Heart left ventricle (tissue), 16 donors: ENCODE measurements at regions not wholly inside any gene's neighbourhood (a gene's known extent, or its start where the extent isn't known, plus 50 kb on each side); places are given as distances from the start of the nearest gene placed in this dataset.
A peak's percentile ranks its signal among the peaks of the same experiment; 100 is the strongest.

Source experiments
- ATAC-seq, 4 donors: fragments of 200-7000 bp; cut with Tn5 transposase; one replicate each; pipeline ENCODE4 v1.9.1; 2020 to 2022; ENCODE audit warnings: moderate library complexity in 4 of 4, mild to moderate bottlenecking in 3 of 4, moderate number of reproducible peaks in 1 of 4
- DNase-seq, 5 donors: peaks; one replicate each; pipeline ENCODE4 v3.0.0-alpha.2; 2020
- H3K27ac ChIP-seq, 12 donors: fragments of 200-600 bp; sonication (generic) in 4 of 12; one replicate each; pipeline versions ENCODE4 v1.5.0 to v1.8.0; 2016 to 2022; ENCODE audit warnings: mild to moderate bottlenecking in 2 of 12
- H3K27me3 ChIP-seq, 9 donors: fragments of 200-600 bp; sonication (generic) in 2 of 9; one replicate each; pipeline versions ENCODE4 v1.5.1 to v1.8.0; 2016 to 2022; ENCODE audit warnings: mild to moderate bottlenecking in 3 of 9
- H3K36me3 ChIP-seq, 9 donors: fragments of 200-600 bp; sonication (generic) in 2 of 9; one replicate each; pipeline versions ENCODE4 v1.5.0 to v1.8.0; 2018 to 2022; ENCODE audit warnings: mild to moderate bottlenecking in 2 of 9
- H3K4me1 ChIP-seq, 12 donors: fragments of 200-600 bp; sonication (generic) in 4 of 12; one replicate each; pipeline versions ENCODE4 v1.5.0 to v1.8.0; 2016 to 2022; ENCODE audit warnings: mild to moderate bottlenecking in 3 of 12
- H3K4me3 ChIP-seq, 12 donors: fragments of 200-600 bp; sonication (generic) in 4 of 12; one replicate each; pipeline versions ENCODE4 v1.5.0 to v1.8.0; 2017 to 2022; ENCODE audit warnings: mild to moderate bottlenecking in 9 of 12, moderate library complexity in 4 of 12
- H3K9me3 ChIP-seq, 12 donors: fragments of 200-600 bp; sonication (generic) in 4 of 12; one replicate each; pipeline versions ENCODE4 v1.5.0 to v1.8.0; 2016 to 2022; ENCODE audit warnings: mild to moderate bottlenecking in 1 of 12
- CTCF ChIP-seq, 12 donors: fragments of 200-600 bp; sonication (generic) in 4 of 12; IDR thresholded peaks; one replicate each; pipeline versions ENCODE4 v1.5.0 to v1.8.0; 2018 to 2022; ENCODE audit warnings: antibody characterized with exemption in 12 of 12, mild to moderate bottlenecking in 5 of 12
- POLR2A ChIP-seq, 2 donors: fragments of 450-650 bp; IDR thresholded peaks; one replicate each; pipeline ENCODE4 v1.6.1; 2017; ENCODE audit warnings: antibody characterized with exemption in 2 of 2, mild to moderate bottlenecking in 2 of 2, moderate library complexity in 2 of 2
- WGBS, 4 donors: extraction: QIAGEN DNeasy Blood & Tissue Kit in 2 of 4; methylation state at CpG; one replicate each; pipeline versions ENCODE4 v1.1.5 to v1.1.7; 2013 to 2018; 5-methylcytosine and 5-hydroxymethylcytosine counted together
- intact Hi-C, 10 donors: fragments of 100-400 bp; cut with DNase I; formaldehyde crosslinking; loops; one replicate each; pipeline versions ENCODE4 v1.11.1 to v1.14.2; 2022
- donor health status: ischemic (EF 13 %, LVEDD 7.1; RV severe dilation, severe dysfunction).
- donor health status: healthy with polysubstance abuse.
- donor health status: DM: no; HTN: yes; CAD: no.
- donor health status: DM: no; HTN: no; CAD: no.
- donor health status: ischemic (EF 25% LVEDD 6.9; RV normal size, moderate dysfunction).
- donor health status: ischemic (EF 25% LVEDD 5.7; RV mildly dilated, moderate dysfunction).
- donor health status: healthy.
- donor health status: DM: yes; HTN: yes; CAD: no.
- donor health status: ischemic (EF 35%, LVEDD 5.7; RV mildly dilated, moderate dysfunction).
- donor health status: nonischemic (EF 11% LVEDD 7.7; RV severe dilation, severe dysfunction).
- donor health status: DM: yes; HTN: yes; CAD: no.
- donor health status: PGD.
- donor health status: ischemic (EF 29% LVEDD 5.4; RV normal size, mild dysfunction).
- donor health status: nonischemic (EF 23%, LVEDD 6.1; RV moderate dilation, normal function).

DNA sequence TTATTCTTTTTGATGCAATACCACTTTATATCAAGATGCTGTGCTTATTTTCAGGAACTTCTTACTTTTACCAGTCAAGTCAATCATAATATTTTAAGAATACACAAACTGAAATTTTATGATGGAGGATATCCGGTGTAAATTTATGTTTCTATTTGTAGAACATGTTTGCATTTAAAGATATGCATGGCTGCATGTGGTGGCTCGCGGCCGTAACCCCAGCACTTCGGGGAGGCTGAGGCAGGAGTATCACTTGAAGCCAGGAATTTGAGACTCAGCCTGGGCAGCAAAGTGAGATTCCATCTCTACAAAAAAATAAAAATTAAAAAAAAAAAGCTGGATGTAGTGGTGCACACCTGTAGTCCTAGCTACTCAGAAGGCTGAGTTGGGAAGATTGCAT is 73.5 kb upstream of the ALDH1A1 start:
- 89 to 95% (median 94%) methylated on average over 5 of the region's 5 CpGs for WGBS, 4 donors
- intact Hi-C loops, result loop anchor here in 4 of 10 donors (10.0 kb wide), 4 partner anchors 58 to 742 kb away; no protein-coding TSS in a partner anchor
- Histone ChIP-seq H3K9me3 (no peaks in the 10 kb centered on the region), H3K4me3 (no peak overlapping the region), H3K4me1 (peaks cover 0 to 6% (median 0%) of the 10 kb centered on the region in 12 donors), H3K27ac (no peak overlapping the region), H3K27me3 (no peaks in the 10 kb centered on the region), H3K36me3 (no peaks in the 10 kb centered on the region)
- TF ChIP-seq CTCF (IDR thresholded peaks at IDR 0.05) (no peak), POLR2A (IDR thresholded peaks at IDR 0.05) (no peak)
- no peak for ATAC-seq
- no peak for DNase-seq

DNA sequence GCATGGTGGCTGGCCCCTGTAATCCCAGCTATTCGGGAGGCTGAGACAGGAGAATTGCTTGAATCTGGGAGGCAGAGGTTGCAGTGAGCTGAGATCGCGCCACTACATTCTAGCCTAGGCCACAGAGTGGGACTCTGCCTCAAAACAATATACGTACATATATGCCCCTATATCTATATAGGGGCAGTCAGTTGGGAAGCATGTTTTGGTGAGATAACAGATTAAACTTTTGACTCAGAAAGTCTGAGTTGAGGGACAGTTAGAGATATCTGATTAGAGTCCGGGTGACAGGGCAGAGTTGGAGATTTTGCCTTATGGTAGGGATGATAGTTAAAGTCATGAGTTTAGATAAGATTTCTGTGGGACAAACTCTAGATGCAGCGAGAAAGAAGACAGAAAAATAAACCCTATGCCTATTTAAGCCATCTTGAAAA is 71.8 kb upstream of the ALDH1A1 start:
- 89 to 90% (median 89%) methylated on average over 6 of the region's 6 CpGs for WGBS, 4 donors
- H3K4me3 ChIP-seq, result no peak overlapping the region
- peaks cover 0 to 6% (median 0%) of the 10 kb centered on the region in 12 donors for H3K4me1 ChIP-seq
- intact Hi-C loops, result loop anchor here in 8 of 10 donors (5.0 to 10.0 kb wide), 9 partner anchors 58 to 742 kb away; partner anchors contain the start of gene ALDH1A1 (in 1 of the 8)
- H3K36me3 ChIP-seq, result no peaks in the 10 kb centered on the region
- no peaks in the 10 kb centered on the region for H3K9me3 ChIP-seq
- ATAC-seq (no peak), DNase-seq (no peak)
- H3K27ac ChIP-seq, result no peak overlapping the region
- TF ChIP-seq POLR2A (IDR thresholded peaks at IDR 0.05), result no peak
- no peak for TF ChIP-seq CTCF (IDR thresholded peaks at IDR 0.05)
- no peaks in the 10 kb centered on the region for H3K27me3 ChIP-seq

DNA sequence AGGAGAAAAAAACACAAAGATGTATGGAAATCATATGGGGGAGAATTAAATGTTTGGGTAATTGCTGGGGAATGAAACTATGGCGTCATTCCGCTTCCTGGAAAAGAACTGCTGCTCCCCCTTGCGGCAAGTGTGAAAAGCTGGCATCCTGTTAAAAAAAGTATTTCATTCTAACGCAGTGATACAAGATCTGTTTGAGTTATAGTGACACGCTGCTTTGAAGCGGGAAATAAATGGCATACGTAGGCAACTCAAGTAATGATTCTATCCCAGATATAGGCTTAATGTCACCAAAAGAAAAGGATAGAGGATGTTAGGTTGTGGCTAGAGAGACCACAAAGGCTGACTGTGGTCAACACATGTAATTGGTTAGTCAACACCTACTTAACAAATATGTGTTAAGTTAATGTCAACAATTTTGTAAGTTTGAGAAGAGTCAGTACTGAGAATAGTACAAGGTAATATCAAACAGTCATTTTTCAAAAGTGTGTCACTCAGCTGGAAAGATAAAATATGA is 70.2 kb upstream of the ALDH1A1 start:
- H3K9me3 ChIP-seq, result peaks cover 0 to 9% (median 0%) of the 10 kb centered on the region in 12 donors
- peaks cover 0 to 6% (median 0%) of the 10 kb centered on the region in 12 donors for H3K4me1 ChIP-seq
- DNase-seq (peak in 3 of 5 donors; percentile 35 to 53 (median 41)), ATAC-seq (peak in 2 of 4 donors; percentile 30 to 76)
- H3K27me3 ChIP-seq, result no peaks in the 10 kb centered on the region
- no peak overlapping the region for H3K27ac ChIP-seq
- intact Hi-C loops, result loop anchor here (1.0 to 10.0 kb wide), 14 partner anchors 59 to 741 kb away; partner anchors contain the start of gene ALDH1A1 (in 1 of the 10)
- no peaks in the 10 kb centered on the region for H3K36me3 ChIP-seq
- TF ChIP-seq CTCF (IDR thresholded peaks at IDR 0.05) (peak; percentile 65 to 89 (median 82)), POLR2A (IDR thresholded peaks at IDR 0.05) (no peak)
- H3K4me3 ChIP-seq, result no peak overlapping the region
- 10 to 17% (median 14%) methylated on average over 7 of the region's 7 CpGs for WGBS, 4 donors

GRCh38 chr9:73022353-73022752 is 69.5 kb upstream of the ALDH1A1 start:
- Histone ChIP-seq H3K36me3 (no peaks in the 10 kb centered on the region), H3K9me3 (peaks cover 0 to 17% (median 0%) of the 10 kb centered on the region in 12 donors), H3K4me3 (no peak overlapping the region), H3K27me3 (no peaks in the 10 kb centered on the region), H3K4me1 (peaks cover 0 to 6% (median 0%) of the 10 kb centered on the region in 12 donors), H3K27ac (no peak overlapping the region)
- ATAC-seq (peak in 2 of 4 donors; percentile 39 to 59), DNase-seq (no peak)
- TF ChIP-seq CTCF (IDR thresholded peaks at IDR 0.05), result no peak
- no peak for TF ChIP-seq POLR2A (IDR thresholded peaks at IDR 0.05)
- 32 to 60% (median 45%) methylated on average over 2 of the region's 2 CpGs for WGBS, 4 donors
- intact Hi-C loops, result loop anchor here in 9 of 10 donors (2.0 to 10.0 kb wide), 11 partner anchors 60 to 740 kb away; partner anchors contain the start of gene ALDH1A1 (in 1 of the 9)
